ENCODE measurements at regions not wholly inside any gene's neighbourhood (a gene's known extent, or its start where the extent isn't known, plus 50 kb on each side); places are given as distances from the start of the nearest gene placed in this dataset.

GRCh38 chr14:25461780-25462179 is 411.8 kb upstream of the STXBP6 start:
- no peak for TF ChIP-seq GATA3 (IDR thresholded peaks at IDR 0.05; ENCODE audit: low read depth, low read length)
- no peak for TF ChIP-seq GATA2 (IDR thresholded peaks at IDR 0.05; ENCODE audit: low read depth, low read length)
